ENCODE measurements at regions not wholly inside any gene's neighbourhood (a gene's known extent, or its start where the extent isn't known, plus 50 kb on each side); places are given as distances from the start of the nearest gene placed in this dataset.

GRCh38 chr3:117407317-117407716 is 697.7 kb downstream of the TUSC7 start:
- TF ChIP-seq CTCF (conservative IDR thresholded peaks at IDR 0.05; ENCODE audit: low read depth, low read length) (peak; percentile 46; the same call in 1 of the 2 replicates), EZH2 (IDR thresholded peaks at IDR 0.05; ENCODE audit: low read length, unreplicated experiment) (no peak)

Data from PC-3 (cell line).